GM23338 (cell line): ENCODE measurements at regions not wholly inside any gene's neighbourhood (a gene's known extent, or its start where the extent isn't known, plus 50 kb on each side); places are given as distances from the start of the nearest gene placed in this dataset.

Experiments
- ATAC-seq: fragments of 200-7000 bp; cut with Tn5 transposase; 3 replicates; pipeline ENCODE4 v1.9.1; 2020
- DNase-seq: peaks from one replicate; pipeline ENCODE4 v3.0.0-alpha.2; 2015; ENCODE audit warnings: low spot score
- H2AFZ ChIP-seq: fragments of 200-600 bp; sonication (generic); 2 replicates; pipeline ENCODE4 v1.8.0; 2016; ENCODE audit warnings: antibody characterized with exemption, mild to moderate bottlenecking, moderate library complexity
- H3F3A ChIP-seq: fragments of 200-600 bp; sonication (generic); replicated peaks from 2 replicates; pipeline ENCODE4 v1.8.0; 2017; ENCODE audit warnings: antibody characterized with exemption, mixed run types, low read depth
- H3K27ac ChIP-seq: fragments of 200-600 bp; sonication (generic); 2 replicates; pipeline ENCODE4 v1.6.1; 2016; ENCODE audit warnings: low read depth
- H3K27me3 ChIP-seq: fragments of 200-600 bp; sonication (generic); 2 replicates; pipeline ENCODE4 v1.8.0; 2016; ENCODE audit warnings: mild to moderate bottlenecking, mixed run types, moderate library complexity; ENCODE audit not compliant: insufficient read depth
- H3K36me3 ChIP-seq: fragments of 200-600 bp; sonication (generic); 2 replicates; pipeline ENCODE4 v1.8.0; 2016; ENCODE audit warnings: mild to moderate bottlenecking; ENCODE audit not compliant: insufficient read depth
- H3K4me1 ChIP-seq: fragments of 200-600 bp; sonication (generic); 2 replicates; pipeline ENCODE4 v1.8.0; 2016; ENCODE audit warnings: mild to moderate bottlenecking, moderate library complexity; ENCODE audit not compliant: insufficient read depth
- H3K4me2 ChIP-seq: fragments of 200-600 bp; sonication (generic); 2 replicates; pipeline ENCODE4 v1.7.1; 2017; ENCODE audit warnings: mixed run types
- H3K4me3 ChIP-seq: fragments of 200-600 bp; sonication (generic); 2 replicates; pipeline ENCODE4 v1.6.1; 2016; ENCODE audit warnings: mixed run types
- H3K79me2 ChIP-seq: fragments of 200-600 bp; sonication (generic); replicated peaks from 2 replicates; pipeline ENCODE4 v1.8.0; 2017; ENCODE audit warnings: mild to moderate bottlenecking; ENCODE audit not compliant: insufficient read depth
- H3K9me2 ChIP-seq: fragments of 200-600 bp; sonication (generic); 2 replicates; pipeline ENCODE4 v1.8.0; 2017; ENCODE audit not compliant: insufficient read depth
- H4K20me1 ChIP-seq: fragments of 200-600 bp; sonication (generic); replicated peaks from 2 replicates; pipeline ENCODE4 v1.8.0; 2017; ENCODE audit warnings: mild to moderate bottlenecking; ENCODE audit not compliant: insufficient read depth
- H3K27ac Mint-ChIP-seq: 2 replicates; pipeline ENCODE4 v1.8.0; 2020; ENCODE audit warnings: inconsistent platforms, mild to moderate bottlenecking, moderate library complexity, mixed read lengths
- H3K27me3 Mint-ChIP-seq: 3 replicates; pipeline ENCODE4 v1.8.0; 2022; ENCODE audit warnings: low read depth, mild to moderate bottlenecking, moderate library complexity, mixed read lengths, inconsistent platforms; ENCODE audit not compliant: insufficient read depth, poor library complexity
- H3K36me3 Mint-ChIP-seq: 3 replicates; pipeline ENCODE4 v1.8.0; 2021; ENCODE audit warnings: low read depth, mild to moderate bottlenecking, inconsistent platforms, moderate library complexity, mixed read lengths
- H3K4me1 Mint-ChIP-seq: 3 replicates; pipeline ENCODE4 v1.8.0; 2020; ENCODE audit warnings: mild to moderate bottlenecking, inconsistent platforms, mixed read lengths
- H3K4me3 Mint-ChIP-seq: 3 replicates; pipeline ENCODE4 v1.8.0; 2021; ENCODE audit warnings: moderate library complexity, mild to moderate bottlenecking, inconsistent platforms, mixed read lengths
- H3K9me3 Mint-ChIP-seq: 3 replicates; pipeline ENCODE4 v1.8.0; 2020; ENCODE audit warnings: moderate library complexity, mild to moderate bottlenecking, inconsistent platforms, mixed read lengths
- CREB1 ChIP-seq: fragments of 250-450 bp; sonication (Bioruptor Pico); IDR thresholded peaks from 2 replicates; pipeline ENCODE4 v1.5.0; 2020; ENCODE audit warnings: low read depth, mild to moderate bottlenecking, moderate library complexity
- CTCF ChIP-seq, 2 experiments: fragments of 200-600 bp in 1 of 2; sonication (generic) in 1 of 2; conservative IDR thresholded peaks; 2 replicates each; pipeline versions ENCODE4 v1.5.1 to v1.6.1; 2016 to 2017; ENCODE audit warnings: antibody characterized with exemption in 2 of 2, low read depth in 2 of 2, mild to moderate bottlenecking in 2 of 2, moderate library complexity in 1 of 2
- ETS1 ChIP-seq: IDR thresholded peaks from 2 replicates; pipeline ENCODE4 v1.6.1; 2016; ENCODE audit warnings: antibody characterized with exemption
- EZH2 ChIP-seq: fragments of 200-600 bp; sonication (generic); IDR thresholded peaks from one replicate; pipeline ENCODE4 v1.8.0; 2017; ENCODE audit warnings: antibody characterized with exemption, mild to moderate bottlenecking, low read depth; ENCODE audit not compliant: unreplicated experiment
- EZH2phosphoT487 ChIP-seq: fragments of 200-600 bp; sonication (generic); IDR thresholded peaks from one replicate; pipeline ENCODE4 v1.8.1; 2018; ENCODE audit warnings: antibody characterized with exemption; ENCODE audit not compliant: unreplicated experiment
- JUNB ChIP-seq: IDR thresholded peaks from one replicate; pipeline ENCODE4 v1.6.1; 2016; ENCODE audit warnings: antibody characterized with exemption; ENCODE audit not compliant: unreplicated experiment
- NANOG ChIP-seq: IDR thresholded peaks from 2 replicates; pipeline ENCODE4 v1.6.1; 2016; ENCODE audit warnings: antibody characterized with exemption, borderline replicate concordance
- POLR2AphosphoS5 ChIP-seq: IDR thresholded peaks from 2 replicates; pipeline ENCODE4 v1.6.1; 2016; ENCODE audit warnings: antibody characterized with exemption, low read depth
- REST ChIP-seq: IDR thresholded peaks from one replicate; pipeline ENCODE4 v1.6.1; 2018; ENCODE audit warnings: antibody characterized with exemption; ENCODE audit not compliant: unreplicated experiment
- STAT1 ChIP-seq: IDR thresholded peaks from one replicate; pipeline ENCODE4 v1.6.1; 2016; ENCODE audit warnings: antibody characterized with exemption; ENCODE audit not compliant: unreplicated experiment
- ZNF114 ChIP-seq: fragments of 250-450 bp; sonication (Bioruptor Pico); IDR thresholded peaks from 2 replicates; pipeline ENCODE4 v1.5.0; 2020; ENCODE audit warnings: mild to moderate bottlenecking, moderate library complexity
- ZNF331 ChIP-seq: fragments of 250-450 bp; sonication (Bioruptor Pico); IDR thresholded peaks from 2 replicates; pipeline ENCODE4 v1.5.0; 2020; ENCODE audit warnings: low read depth, mild to moderate bottlenecking, moderate library complexity
- ZNF462 ChIP-seq: fragments of 250-450 bp; sonication (Bioruptor Pico); IDR thresholded peaks from 2 replicates; pipeline ENCODE4 v1.5.0; 2020; ENCODE audit warnings: mild to moderate bottlenecking, moderate library complexity

- DNase-seq: no peak
- Histone ChIP-seq H3K79me2 (no peaks in the 10 kb centered on the region), H3K4me2 (no peak overlapping the region), H4K20me1 (no peaks in the 10 kb centered on the region), H3K4me1 (no peaks in the 10 kb centered on the region; the same call in 1 of the 2 replicates), H3K9me2 (peaks cover 6% of the 10 kb centered on the region), H3K27me3 (no peaks in the 10 kb centered on the region), H3K36me3 (no peaks in the 10 kb centered on the region), H3K4me3 (no peak overlapping the region), H3K27ac (no peak overlapping the region), H3F3A (no peaks in the 10 kb centered on the region), H2AFZ (no peak overlapping the region)
- no peaks in the 10 kb centered on the region for H3K27me3 Mint-ChIP-seq
- H3K9me3 Mint-ChIP-seq: no peaks in the 10 kb centered on the region
- H3K27ac Mint-ChIP-seq: no peak overlapping the region
- H3K4me3 Mint-ChIP-seq: no peak overlapping the region
- no peaks in the 10 kb centered on the region for H3K36me3 Mint-ChIP-seq
- peaks cover 6% of the 10 kb centered on the region; the same call in 2 of the 3 replicates for H3K4me1 Mint-ChIP-seq
- no peak for ATAC-seq
- TF ChIP-seq ETS1: no peak
- TF ChIP-seq REST: no peak
- no peak for TF ChIP-seq POLR2AphosphoS5
- TF ChIP-seq ZNF331: no peak
- no peak for TF ChIP-seq JUNB
- TF ChIP-seq CTCF (conservative IDR thresholded peaks at IDR 0.05; ENCODE audit: low read depth in 2 of 2): no peak
- TF ChIP-seq EZH2phosphoT487: no peak
- TF ChIP-seq ZNF114 (CRISPR knock-in tag): no peak
- TF ChIP-seq ZNF462: no peak
- TF ChIP-seq NANOG: no peak
- no peak for TF ChIP-seq CREB1 (CRISPR knock-in tag)
- no peak for TF ChIP-seq EZH2
- no peak for TF ChIP-seq STAT1
Observed at GRCh38 chr20:12435268-12435667, 517.6 kb downstream of the BTBD3 start.
